ENCODE measurements at regions not wholly inside any gene's neighbourhood (a gene's known extent, or its start where the extent isn't known, plus 50 kb on each side); places are given as distances from the start of the nearest gene placed in this dataset.

DNA sequence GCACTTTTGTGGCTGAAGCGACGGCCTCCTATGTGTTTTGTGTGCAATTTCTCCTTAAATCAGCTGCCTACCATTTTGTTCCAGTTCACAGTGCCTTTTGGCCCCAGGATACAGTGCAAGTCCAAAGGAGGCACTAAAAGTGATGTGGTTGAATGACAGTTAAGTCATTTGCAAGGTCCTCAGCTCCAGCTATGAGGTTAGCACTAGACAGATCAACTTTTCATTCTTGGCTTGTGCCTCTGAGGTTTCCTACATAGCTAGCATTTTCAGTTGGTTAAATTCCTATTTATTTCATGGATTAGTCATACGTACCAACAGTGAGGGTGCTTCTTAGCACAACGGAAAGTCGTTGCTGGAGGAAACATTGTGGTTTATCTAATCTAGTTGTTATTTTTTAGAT is 59.3 kb upstream of the NTPCR start:
- no peak for TF ChIP-seq SUZ12 (IDR thresholded peaks at IDR 0.05; ENCODE audit: extremely low read depth, insufficient read depth, insufficient read length)
- no peak for TF ChIP-seq YY1 (IDR thresholded peaks at IDR 0.05; ENCODE audit: insufficient read depth, insufficient read length)
- no peak for TF ChIP-seq ZNF274 (IDR thresholded peaks at IDR 0.05; ENCODE audit: low read depth, low read length)
